GM10266 (cell line): ENCODE measurements at regions not wholly inside any gene's neighbourhood (a gene's known extent, or its start where the extent isn't known, plus 50 kb on each side); places are given as distances from the start of the nearest gene placed in this dataset.

Experiments
- DNase-seq: peaks from one replicate; pipeline ENCODE4 v3.0.0; 2012; ENCODE audit errors: extremely low spot score
- CTCF ChIP-seq: IDR thresholded peaks from 2 replicates; pipeline ENCODE4 v1.5.1; 2012; ENCODE audit warnings: mild to moderate bottlenecking, low read depth; ENCODE audit not compliant: control insufficient read depth, insufficient read depth; ENCODE audit errors: missing control alignments

DNA sequence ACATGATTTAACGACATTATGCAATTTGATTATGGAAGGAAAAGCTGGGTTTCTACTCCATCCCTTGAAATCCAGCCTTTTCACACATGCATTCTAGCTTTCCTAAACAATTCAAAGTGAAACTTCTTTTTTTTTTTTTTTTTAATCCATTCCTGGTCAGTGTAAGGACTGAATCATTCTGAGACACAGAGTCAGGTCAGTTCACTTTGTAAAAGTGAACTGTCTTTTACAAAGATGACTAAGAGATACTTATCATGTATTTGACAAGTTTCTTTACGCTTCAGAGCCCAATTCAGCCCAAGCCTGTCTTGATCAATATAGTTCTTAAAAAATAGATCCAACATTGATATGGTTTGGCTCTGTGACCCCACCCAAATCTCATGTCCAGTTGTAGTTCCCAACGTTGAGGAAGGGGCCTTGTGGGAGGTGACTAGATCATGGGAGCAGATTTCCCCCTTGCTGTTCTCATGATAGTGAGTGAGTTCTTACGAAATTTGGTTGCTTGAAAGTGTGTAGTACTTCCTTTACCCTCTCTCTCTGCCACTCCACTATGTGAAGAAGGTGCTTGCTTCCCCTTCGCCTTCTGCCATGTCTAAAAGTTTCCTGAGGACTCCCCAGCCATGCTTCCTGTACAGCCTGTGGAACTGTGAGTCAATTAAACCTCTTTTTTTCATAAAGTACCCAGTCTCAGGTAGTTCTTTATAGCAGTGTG, 345.6 kb upstream of the THBS1 start:
- no peak for DNase-seq
- TF ChIP-seq CTCF = no peak

DNA sequence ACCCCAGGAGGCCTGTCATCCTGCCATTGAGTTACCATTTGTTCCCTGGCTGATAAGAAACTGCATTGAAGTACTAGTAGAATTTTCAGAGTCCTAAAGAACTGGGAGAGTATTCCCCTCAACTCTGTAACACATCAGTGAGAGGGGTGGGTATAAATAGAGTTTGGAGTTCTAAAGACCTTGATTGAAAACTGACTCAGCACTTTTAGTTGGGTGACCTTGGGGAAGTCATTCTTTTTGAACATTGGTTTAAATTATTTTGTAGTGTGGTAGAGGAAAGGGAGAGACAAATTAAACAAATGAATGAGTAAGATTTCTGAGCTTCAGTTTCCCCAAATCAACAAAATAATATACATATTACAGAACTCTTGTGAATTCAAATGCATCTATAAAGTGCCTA, 344.5 kb upstream of the THBS1 start:
- TF ChIP-seq CTCF = no peak
- DNase-seq = no peak

- TF ChIP-seq CTCF = no peak
Measured at GRCh38 chr15:39238443-39238842, 342.4 kb upstream of the THBS1 start.

DNA sequence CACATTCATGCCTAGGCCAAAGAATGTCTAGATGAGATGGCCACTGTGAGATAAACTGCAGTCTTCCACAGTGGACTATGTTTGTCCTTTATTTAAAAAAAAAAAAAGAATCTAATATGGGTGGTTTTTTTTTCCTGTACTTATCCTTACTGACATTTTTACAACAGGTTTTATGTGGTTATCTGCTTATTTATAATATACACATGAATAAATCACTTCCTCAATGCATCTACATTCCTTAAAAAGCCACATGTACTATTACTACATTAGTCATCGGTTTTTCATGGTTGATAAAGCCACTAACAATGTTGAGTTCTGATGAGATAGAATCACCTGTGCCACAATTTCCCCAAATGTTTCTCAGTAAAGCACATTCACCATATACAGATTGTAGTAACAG, 341.3 kb upstream of the THBS1 start:
- no peak for TF ChIP-seq CTCF
- DNase-seq = no peak

More at GRCh38 chr15:39238443-39238842, 342.4 kb upstream of the THBS1 start:
- DNase-seq = no peak

GRCh38 chr15:39242345-39242744, 338.5 kb upstream of the THBS1 start:
- no peak for DNase-seq
- TF ChIP-seq CTCF = no peak

DNA sequence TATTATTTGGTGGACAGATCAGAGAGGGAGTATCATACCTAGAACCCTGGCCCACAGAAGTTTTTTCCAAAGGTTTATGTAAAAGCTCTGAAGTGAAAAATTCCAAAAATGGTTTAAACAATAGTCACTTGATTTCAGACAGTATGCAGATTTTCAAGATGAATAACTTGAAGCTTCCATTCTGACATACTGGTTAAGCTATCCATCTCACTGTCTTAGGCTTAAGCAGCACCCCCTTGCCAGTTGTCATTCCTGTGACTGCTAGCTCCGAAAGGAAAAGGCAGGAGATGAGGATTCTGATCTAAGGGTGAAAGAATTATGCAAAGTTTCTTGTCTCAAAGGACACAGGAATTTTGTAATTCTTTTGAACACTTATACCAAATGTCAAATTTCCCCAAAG, 337.5 kb upstream of the THBS1 start:
- TF ChIP-seq CTCF = no peak
- no peak for DNase-seq

DNA sequence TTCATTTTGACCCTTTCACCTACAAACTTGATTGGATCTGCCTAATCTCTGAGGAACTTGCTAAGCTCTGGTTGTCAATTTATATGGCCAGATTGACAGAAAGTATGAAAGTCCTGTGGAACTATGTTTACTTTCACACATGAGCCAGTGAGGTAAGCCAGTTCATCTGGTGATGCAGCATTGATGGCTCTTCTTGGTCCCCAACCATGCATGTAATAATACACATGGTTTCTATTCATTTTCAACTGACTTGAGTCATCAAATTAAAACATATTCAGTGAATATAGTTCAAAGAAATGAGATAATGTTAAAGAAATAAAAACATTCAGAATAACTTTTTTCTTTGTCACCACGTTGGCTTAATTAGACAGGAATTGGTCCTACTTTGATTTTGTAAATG, 336.1 kb upstream of the THBS1 start:
- TF ChIP-seq CTCF = no peak

More for the DNA sequence above, 336.1 kb upstream of the THBS1 start:
- DNase-seq = no peak
